ENCODE measurements at regions not wholly inside any gene's neighbourhood (a gene's known extent, or its start where the extent isn't known, plus 50 kb on each side); places are given as distances from the start of the nearest gene placed in this dataset.

DNA sequence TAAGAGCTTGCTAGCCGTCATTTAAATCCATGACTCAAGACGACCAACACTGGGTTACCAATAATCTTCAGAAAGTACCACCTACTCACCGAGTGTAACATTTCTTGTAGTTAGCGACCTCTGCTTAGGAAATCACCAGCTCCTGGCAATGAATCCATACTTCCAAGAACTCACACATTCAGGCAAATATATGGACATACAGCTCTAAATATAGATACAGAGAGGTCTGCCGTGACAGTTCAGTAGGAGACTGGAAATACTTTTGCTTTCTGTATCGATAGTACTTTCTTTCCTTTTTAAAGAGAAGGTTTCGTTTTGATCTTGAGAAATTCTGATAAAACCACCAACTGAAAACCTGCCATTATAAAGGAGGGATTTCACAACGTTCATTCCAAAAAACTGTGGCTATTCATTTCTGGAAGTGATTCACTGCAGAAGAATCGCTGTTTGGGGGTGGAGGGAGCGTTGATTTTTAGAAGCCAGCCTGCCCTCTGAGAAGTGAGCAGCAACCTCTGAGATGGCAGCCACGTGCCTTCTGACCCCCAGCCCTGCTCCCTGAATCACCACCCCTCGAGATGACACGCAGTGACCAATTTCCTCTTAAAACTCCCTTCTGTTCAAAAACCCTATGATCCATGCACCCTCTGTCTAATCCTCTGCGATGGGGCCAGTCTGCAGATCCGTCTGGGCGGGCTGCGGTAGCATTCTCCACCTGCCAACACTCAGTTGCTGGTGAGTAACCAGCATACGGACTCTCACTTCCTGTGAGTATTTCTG is 179.0 kb upstream of the KLF14 start:
- peak; percentile 47 to 56 (median 56) for DNase-seq

DNA sequence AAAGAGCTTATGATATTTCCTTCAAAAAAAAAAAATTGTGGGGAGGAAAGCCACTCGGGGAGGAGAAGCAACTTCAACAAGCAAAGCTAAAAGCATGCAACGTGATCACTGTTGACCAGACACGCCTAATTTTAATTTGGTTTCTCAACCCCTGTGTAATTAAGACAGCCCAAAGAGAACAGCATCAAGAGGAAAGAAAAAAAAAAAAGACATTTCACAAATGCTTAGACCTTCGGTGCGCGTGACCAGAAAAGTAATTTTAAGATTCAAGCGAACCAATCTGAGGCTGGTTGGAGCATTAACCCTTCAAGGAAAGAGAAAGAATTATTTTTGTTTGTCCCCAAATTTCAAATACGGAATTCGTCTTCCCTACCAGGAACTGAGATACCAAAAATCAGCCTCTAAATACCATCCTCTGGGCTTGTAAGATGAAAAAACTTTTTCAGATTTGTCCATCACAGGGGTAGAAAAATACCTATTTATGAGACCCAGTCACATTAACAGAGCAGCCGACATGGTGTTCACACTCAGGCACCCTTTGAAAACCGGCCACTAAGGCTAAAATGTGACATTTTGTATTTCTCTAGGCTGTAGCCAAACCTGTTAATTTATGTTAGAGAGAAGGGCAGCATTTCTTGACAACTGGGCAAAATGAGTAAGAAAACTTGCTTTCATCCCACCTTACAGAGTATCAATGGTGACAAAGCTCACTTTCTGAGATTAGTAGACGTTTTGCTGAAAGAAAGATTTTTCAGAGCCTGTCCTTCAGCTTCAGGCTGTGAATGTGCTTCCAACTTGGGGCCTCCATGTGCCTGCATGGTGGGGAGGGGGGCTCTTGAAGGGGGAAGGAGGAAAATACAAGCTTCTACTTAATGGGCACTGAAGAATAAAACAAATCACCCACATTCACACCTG is 179.9 kb upstream of the KLF14 start:
- no peak for DNase-seq

DNA sequence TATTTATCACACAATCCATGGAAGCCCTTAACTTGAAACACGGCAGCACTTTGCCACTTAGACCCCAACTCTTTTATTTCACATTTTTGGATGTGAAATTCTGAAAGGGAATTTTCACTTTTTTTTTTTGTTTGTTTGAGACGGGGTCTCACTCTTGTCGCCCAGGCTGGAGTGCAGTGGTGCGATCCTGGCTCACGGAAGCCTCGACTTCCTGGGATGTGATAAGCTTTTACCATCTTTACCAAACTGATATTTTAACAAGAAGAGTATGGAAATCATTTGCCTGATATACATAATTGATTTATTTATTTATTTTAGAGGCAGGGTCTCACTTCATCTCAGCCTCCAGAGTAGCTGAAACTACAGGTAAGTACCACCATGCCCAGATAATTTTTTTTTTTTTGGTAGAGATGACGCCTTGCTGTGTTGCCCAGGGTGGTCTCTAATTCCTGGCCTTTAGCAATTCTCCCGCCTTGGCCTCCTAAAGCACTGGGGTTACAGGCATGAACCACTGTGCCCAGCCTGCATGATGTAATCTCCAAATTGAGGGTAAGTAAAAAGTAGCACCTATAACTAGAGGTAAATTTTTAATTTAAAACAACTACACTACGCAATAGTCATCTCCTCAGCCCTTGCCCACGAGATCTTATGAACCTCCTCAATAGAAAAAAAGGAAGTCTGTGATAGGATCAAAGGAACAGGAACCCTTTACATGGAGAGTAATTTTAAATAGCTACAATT is 180.7 kb upstream of the KLF14 start:
- DNase-seq, result no peak

DNA sequence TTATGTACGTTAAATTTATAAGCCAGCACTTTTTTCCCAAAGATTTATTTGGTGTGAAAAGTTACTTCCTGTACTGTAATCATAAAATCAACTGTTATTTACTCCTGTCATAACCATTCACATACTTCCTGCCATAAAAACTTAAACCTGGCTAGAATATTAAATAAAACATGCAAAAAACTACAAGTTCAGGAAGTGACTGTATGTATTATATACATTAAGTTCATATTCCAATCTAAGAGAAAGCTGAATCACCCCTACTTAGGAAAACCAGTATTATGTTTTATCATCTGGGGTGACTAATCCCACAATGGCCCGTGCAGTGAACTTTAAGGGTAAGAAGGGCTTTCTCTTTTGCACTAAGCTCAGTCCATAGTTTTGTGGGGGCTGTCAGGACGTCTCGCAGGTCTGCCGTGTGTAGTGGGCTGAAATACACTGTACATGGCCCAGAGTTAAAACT is 183.7 kb upstream of the KLF14 start:
- DNase-seq, result no peak

DNA sequence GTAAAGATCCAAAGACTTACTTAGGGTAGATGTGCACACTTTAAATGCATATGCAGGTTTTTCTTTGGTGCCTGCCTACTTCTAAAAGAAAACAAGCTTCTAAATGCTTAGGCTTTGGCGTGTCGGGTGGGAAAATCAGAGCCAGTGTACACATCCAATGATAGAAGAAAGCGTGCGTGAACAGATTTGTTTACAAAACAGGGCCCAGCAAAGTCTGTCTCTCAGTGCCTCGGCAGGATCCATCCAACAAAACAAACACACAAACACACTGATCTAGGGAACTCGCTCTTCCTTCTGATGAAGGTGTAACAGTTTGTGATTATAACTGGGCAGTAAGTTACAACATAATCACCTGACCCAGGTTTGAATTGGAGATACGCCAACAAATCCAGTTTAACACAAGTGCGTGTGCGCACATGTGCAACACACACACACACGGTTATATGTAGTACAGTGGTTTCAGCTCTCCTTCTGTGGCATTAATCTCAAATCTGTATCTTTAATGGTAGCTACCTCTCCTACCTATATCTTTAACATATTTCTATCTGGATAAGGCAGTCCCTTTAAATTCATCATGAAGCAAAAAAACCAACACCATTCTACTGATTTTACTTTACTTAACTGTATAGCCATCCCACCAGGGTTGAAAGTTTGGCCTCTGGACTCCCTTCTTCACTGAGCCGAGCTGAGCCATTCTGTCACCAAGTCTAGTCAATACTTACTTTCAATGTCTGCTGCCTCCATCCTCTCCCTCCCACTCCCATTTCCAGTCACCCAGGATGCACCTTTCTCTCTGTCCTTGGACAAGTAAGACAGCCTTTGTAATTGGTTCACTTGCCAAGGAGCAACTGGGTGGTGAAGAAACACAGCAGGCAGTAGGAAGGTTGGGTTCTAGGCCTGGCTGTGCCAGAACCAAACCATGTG is 184.4 kb upstream of the KLF14 start:
- DNase-seq, result no peak

DNA sequence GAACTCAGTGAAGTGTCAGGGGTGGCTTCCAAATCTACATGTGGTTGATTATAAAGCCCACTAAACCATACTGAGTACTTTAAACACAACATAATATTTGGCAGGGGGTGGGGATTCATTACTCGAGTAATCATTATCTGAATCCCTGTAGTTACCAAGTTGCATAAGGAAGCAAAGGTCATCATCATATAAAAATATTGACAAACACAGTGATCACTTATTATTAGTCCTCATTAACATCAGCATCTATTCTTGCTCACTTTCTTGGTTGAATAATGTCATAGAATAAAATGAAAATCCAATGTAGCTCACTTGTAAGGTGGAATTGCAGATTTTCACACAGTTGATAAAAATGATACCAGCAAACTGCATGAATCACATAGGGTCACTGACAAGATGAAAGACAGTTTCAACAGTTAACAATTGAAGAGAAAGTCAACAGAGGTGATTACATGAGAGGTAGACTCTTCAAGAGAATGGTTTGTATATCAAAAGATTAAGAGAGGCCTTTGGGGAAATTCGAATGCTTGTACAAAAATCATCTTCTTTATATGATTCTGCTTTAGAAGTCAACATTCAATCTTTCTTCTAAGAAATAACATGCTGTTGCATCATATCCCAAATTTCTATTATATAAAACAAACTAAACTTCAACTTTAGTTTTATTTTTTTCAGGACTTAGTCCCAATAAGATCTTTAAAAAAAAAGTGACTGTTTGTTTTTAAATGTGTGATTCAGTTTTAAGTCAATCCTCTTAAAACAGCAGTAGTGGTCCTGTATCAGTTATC is 185.5 kb upstream of the KLF14 start:
- no peak for DNase-seq

DNA sequence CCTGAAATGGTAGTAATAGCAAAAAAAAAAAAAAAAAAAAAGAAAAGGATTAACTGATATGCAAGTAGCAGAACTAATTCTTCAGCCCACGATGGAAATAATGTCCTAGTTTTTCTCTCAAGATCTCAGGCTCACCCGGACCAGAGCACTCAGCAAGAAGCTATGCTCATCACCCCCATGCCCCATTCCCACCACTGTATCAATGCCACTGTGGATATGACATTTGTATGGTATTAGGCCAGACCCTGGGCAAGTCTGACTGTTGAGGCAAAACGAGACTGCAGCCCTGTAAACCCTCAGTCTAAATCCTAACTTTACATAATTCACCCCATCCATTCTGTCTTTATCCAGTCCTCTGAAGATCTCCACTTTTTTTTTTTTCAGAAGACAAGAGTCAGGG is 186.1 kb upstream of the KLF14 start:
- no peak for DNase-seq

DNA sequence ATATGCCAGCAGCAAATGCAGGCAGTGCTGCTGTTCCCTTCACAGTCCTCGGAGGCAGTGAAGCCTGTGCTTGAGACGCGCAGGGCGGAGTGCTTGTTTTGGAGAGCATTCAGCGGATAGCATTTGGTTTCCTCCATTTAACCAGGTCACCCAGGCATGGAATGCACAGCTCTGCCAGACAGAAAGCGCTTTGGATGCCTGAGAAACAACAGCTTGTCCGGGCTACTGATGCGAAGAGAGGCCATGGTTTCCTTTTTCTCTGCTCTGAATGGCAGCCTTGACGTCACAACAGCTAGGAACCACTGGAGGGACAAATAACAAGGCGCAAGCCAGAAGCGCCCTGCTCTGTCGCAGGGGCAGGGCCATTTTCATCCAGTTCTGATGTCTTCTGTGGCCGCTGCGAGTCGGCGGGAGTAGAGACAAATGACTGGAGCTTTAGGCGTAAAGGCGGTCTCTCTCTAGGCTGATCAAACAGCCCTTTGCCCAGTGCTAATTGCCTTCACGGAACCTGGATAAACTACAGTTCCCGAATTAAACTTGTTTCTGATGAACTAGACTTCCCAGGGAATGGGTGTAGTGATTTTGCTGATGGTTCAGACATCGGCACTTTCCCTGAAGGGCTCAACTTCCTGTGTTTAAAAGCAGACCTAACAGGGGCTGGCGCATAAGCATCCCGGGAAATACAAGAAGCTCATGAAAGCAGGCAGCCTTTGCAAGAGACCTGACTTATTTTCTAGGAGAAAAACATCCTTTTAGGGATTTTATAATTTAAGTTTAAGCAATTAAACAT is 187.6 kb upstream of the KLF14 start:
- DNase-seq, result no peak

DNA sequence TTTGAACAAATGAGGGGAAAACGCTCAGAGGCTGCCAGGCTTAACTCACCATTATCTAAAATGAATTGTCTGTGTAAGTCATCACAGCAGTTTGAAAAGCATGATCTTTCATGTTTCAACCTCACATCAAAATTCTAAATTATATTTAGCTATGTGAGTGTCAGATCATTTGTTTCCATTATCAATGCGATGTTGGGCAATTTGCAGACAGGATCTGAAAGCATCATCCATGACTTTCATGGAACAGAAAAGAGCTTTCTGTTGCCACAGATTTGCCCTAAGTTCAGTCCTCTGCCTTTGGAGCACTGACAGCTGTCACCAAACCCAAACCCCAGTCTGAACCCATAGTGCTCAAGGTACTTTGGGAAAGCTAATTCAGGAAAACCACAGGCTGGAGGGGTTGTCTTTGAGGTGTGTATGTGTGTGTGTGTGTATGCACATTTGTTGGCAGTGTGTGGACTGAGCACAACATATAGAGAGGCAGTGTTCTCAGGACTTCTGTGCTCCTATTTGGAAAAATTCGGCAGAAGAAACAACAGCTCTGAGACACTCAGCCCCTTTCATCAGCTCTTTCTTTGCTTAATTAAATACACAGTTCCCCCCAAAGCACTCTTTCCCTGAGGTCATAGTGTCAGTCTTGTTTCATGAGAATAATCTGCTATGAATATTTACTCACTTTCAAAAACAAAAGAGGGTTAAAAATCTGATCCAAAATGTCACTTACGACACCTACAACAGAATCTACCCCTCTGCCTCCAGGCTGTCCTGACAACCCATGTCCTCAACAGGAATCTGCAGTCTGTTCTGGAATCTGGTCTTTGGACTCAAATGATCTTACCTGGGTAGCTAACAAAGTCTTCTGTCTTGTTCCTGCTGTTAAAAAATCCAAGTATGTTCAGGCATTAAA is 188.5 kb upstream of the KLF14 start:
- no peak for DNase-seq

DNA sequence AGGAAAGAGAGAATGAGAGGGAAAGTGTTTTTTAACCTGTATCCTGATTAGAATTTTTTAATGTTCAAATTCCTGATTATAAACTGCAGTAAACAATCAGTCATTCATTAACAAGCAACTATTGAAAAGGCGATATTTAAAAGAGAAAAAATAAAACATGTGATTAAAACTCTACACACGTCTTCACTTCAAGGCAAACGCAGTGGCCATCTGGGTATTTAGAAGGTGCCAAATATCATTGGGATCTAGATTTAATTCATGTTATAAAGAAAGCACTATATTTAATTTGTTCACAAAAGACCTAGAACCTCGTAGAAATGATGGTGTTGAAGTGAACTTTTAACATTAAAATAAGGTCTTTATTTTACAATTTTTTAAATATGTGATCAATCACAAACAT is 189.4 kb upstream of the KLF14 start:
- DNase-seq, result no peak

DNA sequence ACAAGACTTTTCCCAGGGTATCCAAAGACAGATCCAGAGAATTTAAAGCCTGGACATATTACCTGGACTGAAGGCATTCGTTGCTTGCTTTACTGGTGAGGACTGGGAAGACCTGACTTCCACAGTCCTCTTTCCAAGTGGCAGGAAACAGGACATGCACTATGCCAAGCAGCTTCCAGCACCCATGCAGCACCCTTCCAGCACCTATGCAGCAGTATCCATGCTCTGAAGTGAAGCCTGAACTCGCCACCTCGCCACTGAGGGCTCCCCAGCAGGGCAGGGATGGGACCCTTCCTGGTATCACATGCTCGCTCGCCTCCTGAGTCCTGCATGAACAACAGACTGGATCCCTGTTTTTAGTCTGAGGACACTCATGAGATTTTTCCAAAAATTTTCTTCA is 189.9 kb upstream of the KLF14 start:
- DNase-seq, result no peak

DNA sequence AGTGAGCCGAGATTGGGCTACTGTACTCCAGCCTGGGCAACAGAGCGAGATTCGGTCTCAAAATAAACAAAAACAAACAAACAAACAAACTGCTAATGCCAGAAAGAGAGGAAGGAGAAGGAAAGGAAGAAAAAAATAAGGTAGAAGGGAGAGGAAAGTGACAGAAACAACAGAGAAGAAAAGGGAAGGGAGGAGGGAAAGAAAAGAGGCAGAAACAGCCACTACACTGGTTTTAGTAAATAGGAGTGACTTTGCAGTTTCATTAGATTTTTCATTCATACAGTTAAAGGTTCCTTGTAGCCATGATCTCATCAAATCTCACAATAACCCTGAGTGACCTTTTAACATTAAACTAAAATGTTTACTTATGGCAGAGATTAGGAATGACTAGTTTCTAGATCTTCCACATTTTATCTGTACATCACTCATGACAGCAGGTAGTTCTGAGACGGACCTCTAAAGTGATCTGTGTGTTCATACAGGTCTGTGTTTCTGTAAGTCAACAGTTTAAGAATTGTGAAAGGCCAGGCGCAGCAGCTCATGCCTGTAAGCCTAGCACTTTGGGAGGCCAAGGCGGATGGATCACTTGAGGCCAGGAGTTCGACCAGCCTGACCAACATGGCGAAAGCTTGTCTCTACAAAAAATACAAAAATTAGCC is 191.3 kb upstream of the KLF14 start:
- no peak for DNase-seq

DNA sequence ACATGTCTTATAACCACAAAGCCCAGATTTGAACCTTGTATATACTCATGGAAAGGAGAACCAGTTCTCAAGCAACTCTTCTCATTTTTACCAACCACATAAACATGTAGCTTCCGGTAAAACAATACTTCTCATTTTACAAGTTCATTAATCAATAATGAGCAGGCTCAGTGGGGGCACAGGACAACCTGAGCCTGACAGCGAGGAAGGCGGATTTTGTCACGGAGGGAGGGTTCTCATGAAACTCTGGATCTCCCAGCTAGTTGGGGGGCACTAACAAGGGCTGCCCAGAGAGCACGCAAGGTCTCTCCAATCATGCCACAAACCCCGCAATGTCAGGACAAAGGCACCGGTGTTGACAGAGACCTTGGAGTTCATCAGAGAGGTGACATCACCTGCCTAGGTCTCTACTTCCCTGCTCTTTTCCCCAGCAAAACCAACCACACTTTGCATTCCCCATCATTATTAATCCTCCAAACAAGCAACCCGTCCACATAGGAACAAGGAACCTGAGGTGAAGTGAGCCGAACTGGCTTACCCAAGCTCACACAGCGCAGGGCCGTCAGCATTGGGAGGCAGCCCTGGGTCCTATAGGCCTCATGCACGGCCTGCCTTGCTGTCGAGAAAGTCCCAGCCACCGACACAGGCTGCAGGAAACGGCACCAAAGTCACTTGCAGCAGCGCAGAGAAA is 192.1 kb upstream of the KLF14 start:
- DNase-seq, result no peak

DNA sequence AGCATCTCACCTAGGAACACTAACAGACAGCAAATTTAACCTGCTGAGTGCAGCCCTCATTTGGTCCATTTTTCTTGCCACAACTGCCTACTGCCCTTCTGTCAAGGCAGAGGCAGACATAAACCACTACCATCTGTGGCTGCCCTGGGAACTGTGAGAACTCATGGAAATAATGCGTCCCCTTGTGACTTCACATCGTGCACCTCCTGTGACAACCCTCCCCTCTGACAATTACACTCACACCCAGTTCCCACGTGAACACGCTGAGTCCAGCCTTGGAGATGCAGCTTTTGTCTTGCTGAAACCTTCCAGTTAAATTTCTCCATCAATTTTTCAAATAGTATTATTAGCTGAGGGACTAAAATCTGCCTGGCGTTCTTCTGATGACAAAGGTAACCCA is 193.1 kb upstream of the KLF14 start:
- no peak for DNase-seq

DNA sequence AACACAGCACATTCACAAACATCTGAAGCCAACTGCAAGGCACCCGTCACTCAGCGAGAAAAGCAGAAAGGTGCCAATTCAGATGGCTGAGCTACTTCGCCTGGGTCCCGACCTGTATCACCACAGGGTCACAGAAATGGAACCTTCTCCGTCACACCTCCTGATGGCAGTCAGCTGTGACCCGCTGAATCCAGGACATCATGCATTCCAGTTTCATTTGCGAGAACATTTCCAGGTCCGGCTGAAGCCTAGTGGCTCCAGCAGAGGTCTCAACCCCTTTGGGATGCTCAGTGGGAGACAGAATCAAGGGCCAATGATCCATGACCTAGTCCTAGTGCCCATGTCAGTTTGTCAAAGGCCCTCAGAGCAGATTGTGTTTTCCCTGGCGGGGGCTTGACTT is 193.6 kb upstream of the KLF14 start:
- no peak for DNase-seq

DNA sequence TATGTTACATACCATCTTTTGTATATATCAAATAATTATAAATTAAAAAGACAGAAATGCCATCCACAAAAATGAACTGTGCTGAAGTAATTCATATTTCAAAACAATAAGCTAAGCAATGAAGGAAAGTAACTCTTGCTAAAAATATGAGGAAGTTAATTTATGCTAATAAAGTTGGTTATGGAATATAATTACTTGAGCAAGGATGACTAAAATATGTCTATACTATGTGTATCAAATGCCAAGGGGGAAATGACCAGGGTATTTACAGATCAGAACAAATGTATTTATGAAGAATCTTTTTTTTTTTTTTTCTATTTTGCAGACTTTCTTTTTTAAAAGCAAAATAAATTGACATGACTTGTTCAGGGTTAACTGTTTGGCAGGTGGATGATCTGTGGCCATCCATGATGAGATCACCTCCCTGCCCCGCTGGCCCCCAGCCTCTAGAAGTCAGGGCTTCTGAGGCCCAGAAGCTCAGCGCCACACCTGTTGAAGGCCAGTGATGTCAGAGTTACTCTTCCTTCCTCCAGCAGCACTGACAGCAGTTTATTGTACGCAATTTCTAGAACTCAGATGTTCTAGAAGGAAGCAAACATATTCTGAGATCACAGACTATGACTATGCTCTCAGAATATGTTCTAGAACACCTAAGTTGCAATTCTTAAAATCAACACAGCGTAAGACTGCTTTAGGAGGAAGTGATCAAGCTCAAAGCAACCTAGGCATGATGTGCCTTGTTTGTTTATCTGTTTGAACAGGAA is 196.1 kb upstream of the KLF14 start:
- DNase-seq, result no peak

DNA sequence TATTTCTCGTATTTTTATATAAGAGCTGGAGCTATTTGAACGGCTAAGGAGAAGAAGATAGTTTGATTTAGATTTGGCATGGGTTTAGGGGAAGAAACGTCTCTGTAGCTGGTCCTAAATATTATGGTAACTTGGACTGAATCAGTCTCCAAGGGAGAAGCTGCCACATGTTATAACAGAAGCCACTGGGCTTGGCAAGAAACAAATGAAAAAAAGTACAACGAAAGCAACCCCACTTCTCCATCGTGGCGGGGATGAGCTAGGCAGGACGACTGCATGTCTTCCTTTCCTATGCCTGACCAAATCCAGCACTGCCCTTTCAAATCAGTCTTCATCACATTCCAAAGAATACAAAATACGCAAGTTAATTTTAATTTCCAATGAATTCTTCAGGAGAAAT is 196.7 kb upstream of the KLF14 start:
- DNase-seq, result no peak

All from activated naive CD4-positive, alpha-beta T cell (primary cell).